ENCODE measurements at regions not wholly inside any gene's neighbourhood (a gene's known extent, or its start where the extent isn't known, plus 50 kb on each side); places are given as distances from the start of the nearest gene placed in this dataset.
A peak's percentile ranks its signal among the peaks of the same experiment; 100 is the strongest.

- H3K4me1 Mint-ChIP-seq, result peaks cover 18% of the 10 kb centered on the region
- H3K36me3 Mint-ChIP-seq (ENCODE audit: low read depth), result peaks cover 3% of the 10 kb centered on the region
- H3K27ac Mint-ChIP-seq, result no peak overlapping the region
- peak; percentile 20 for DNase-seq
- peaks cover 40% of the 10 kb centered on the region for H3K27me3 Mint-ChIP-seq (ENCODE audit: low read depth, poor library complexity)
- H3K9me3 Mint-ChIP-seq, result no peaks in the 10 kb centered on the region
- TF ChIP-seq CTCF (IDR thresholded peaks at IDR 0.05), result no peak
- H3K4me3 Mint-ChIP-seq, result no peak overlapping the region
Measured at GRCh38 chr11:19499026-19499669, 213.5 kb upstream of the NAV2 start.

GRCh38 chr11:19493446-19494213, 219.0 kb upstream of the NAV2 start:
- TF ChIP-seq CTCF (IDR thresholded peaks at IDR 0.05), result no peak
- peaks cover 14% of the 10 kb centered on the region for H3K9me3 Mint-ChIP-seq
- peaks cover 25% of the 10 kb centered on the region for H3K4me1 Mint-ChIP-seq
- H3K27me3 Mint-ChIP-seq (ENCODE audit: low read depth, poor library complexity), result peaks cover 37% of the 10 kb centered on the region
- H3K27ac Mint-ChIP-seq, result no peak overlapping the region
- no peak for DNase-seq
- H3K36me3 Mint-ChIP-seq (ENCODE audit: low read depth), result peaks cover 3% of the 10 kb centered on the region
- no peak overlapping the region for H3K4me3 Mint-ChIP-seq

DNA sequence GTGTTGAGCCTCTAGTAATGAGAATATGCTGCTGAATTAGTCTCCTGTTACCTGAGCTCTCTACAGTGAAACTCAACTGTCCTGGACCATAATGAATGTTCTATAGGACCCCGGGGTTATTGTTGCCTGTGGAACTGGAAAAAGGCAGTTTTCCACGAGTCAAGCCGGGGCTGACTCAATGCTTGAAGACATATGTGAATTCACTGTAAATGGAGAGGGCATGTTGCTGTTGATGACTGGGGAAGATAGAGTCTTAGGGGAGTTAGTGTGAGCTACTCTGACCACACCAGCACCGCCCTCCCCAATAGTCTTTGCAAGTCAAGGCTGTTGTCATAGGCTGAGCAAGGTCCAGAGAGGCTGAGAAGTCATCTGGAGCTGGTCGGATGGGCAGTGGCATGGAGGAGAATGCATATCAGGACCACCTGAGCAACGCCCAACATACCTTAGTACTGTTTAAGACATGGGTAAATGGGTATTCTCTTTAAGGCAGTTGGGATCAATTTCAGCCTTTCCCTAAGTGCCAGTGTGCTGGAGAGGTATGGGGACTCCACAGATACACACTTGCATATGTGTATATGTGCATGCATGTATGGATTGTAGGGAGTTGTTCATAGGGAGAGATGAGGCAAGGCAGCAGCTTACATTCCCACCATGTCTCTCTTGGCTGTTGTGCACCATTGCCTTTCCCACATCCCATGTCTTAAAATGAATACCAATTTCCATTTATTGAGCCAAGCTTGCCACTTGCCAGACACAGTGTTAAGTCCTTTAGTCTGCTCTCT, 230.1 kb upstream of the NAV2 start:
- Mint-ChIP-seq H3K4me3 (no peak overlapping the region), H3K36me3 (ENCODE audit: low read depth) (no peaks in the 10 kb centered on the region), H3K27ac (no peak overlapping the region), H3K27me3 (ENCODE audit: low read depth, poor library complexity) (peaks cover 55% of the 10 kb centered on the region), H3K9me3 (no peaks in the 10 kb centered on the region), H3K4me1 (peaks cover 5% of the 10 kb centered on the region)
- TF ChIP-seq CTCF (IDR thresholded peaks at IDR 0.05), result no peak
- DNase-seq, result no peak

GRCh38 chr11:19480540-19480939, 232.1 kb upstream of the NAV2 start:
- peaks cover 8% of the 10 kb centered on the region for H3K4me1 Mint-ChIP-seq
- no peak for DNase-seq
- peaks cover 55% of the 10 kb centered on the region for H3K27me3 Mint-ChIP-seq (ENCODE audit: low read depth, poor library complexity)
- TF ChIP-seq CTCF (IDR thresholded peaks at IDR 0.05), result no peak
- no peaks in the 10 kb centered on the region for H3K9me3 Mint-ChIP-seq
- H3K4me3 Mint-ChIP-seq, result no peak overlapping the region
- no peak overlapping the region for H3K27ac Mint-ChIP-seq
- H3K36me3 Mint-ChIP-seq (ENCODE audit: low read depth), result no peaks in the 10 kb centered on the region

- peaks cover 44% of the 10 kb centered on the region for H3K27me3 Mint-ChIP-seq (ENCODE audit: low read depth, poor library complexity)
- no peak overlapping the region for H3K4me3 Mint-ChIP-seq
- no peak for DNase-seq
- no peaks in the 10 kb centered on the region for H3K36me3 Mint-ChIP-seq (ENCODE audit: low read depth)
- H3K4me1 Mint-ChIP-seq, result peaks cover 24% of the 10 kb centered on the region
- no peaks in the 10 kb centered on the region for H3K9me3 Mint-ChIP-seq
- no peak for TF ChIP-seq CTCF (IDR thresholded peaks at IDR 0.05)
- H3K27ac Mint-ChIP-seq, result no peak overlapping the region
Measured at GRCh38 chr11:19478891-19479290, 233.7 kb upstream of the NAV2 start.

All from nephron progenitor cell (in vitro differentiated cells).